Duodenal mucosa (tissue), 2 donors: ENCODE measurements at regions not wholly inside any gene's neighbourhood (a gene's known extent, or its start where the extent isn't known, plus 50 kb on each side); places are given as distances from the start of the nearest gene placed in this dataset.
"Not testable (repeated sequence)": the region's sequence is repeated elsewhere in the genome, so short reads cannot be mapped to it uniquely, and the experiment has no call there.

Experiments
- H3K27ac ChIP-seq: one replicate; pipeline ENCODE4 v1.7.0; 2013; ENCODE audit warnings: low read depth, low read length
- H3K27me3 ChIP-seq, 2 donors: one replicate each; pipeline ENCODE4 v1.7.0; 2013; ENCODE audit warnings: low read length in 2 of 2, control low read depth in 1 of 2; ENCODE audit not compliant: insufficient read depth in 2 of 2, control insufficient read depth in 1 of 2
- H3K36me3 ChIP-seq, 2 donors: one replicate each; pipeline ENCODE4 v1.7.0; 2013; ENCODE audit warnings: low read length in 2 of 2, control low read depth in 1 of 2; ENCODE audit not compliant: insufficient read depth in 2 of 2, control insufficient read depth in 1 of 2
- H3K4me1 ChIP-seq, 2 donors: one replicate each; pipeline ENCODE4 v1.7.0; 2013; ENCODE audit warnings: low read length in 2 of 2, control low read depth in 1 of 2; ENCODE audit not compliant: insufficient read depth in 2 of 2, control insufficient read depth in 1 of 2
- H3K4me3 ChIP-seq, 2 donors: one replicate each; pipeline ENCODE4 v1.7.0; 2013; ENCODE audit warnings: low read length in 2 of 2, low read depth in 1 of 2
- H3K9ac ChIP-seq, 2 donors: one replicate each; pipeline ENCODE4 v1.7.0; 2013; ENCODE audit warnings: low read length in 2 of 2, low read depth in 1 of 2
- H3K9me3 ChIP-seq, 2 donors: one replicate each; pipeline ENCODE4 v1.7.0; 2013; ENCODE audit warnings: low read length in 2 of 2, control low read depth in 1 of 2; ENCODE audit not compliant: control insufficient read depth in 1 of 2

GRCh38 chrX:13955975-13956374 lies 73.7 kb downstream of the GEMIN8 start:
- H3K9ac ChIP-seq = no peak overlapping the region
- no peaks in the 10 kb centered on the region for H3K36me3 ChIP-seq
- no peak overlapping the region for H3K27ac ChIP-seq
- no peaks in the 10 kb centered on the region for H3K27me3 ChIP-seq
- no peaks in the 10 kb centered on the region for H3K9me3 ChIP-seq
- H3K4me1 ChIP-seq = no peaks in the 10 kb centered on the region
- no peak overlapping the region for H3K4me3 ChIP-seq

GRCh38 chrX:13955095-13955647 lies 74.5 kb downstream of the GEMIN8 start:
- Histone ChIP-seq H3K27ac (no peak overlapping the region), H3K4me1 (no peaks in the 10 kb centered on the region), H3K36me3 (no peaks in the 10 kb centered on the region), H3K9me3 (no peaks in the 10 kb centered on the region), H3K9ac (no peak overlapping the region), H3K27me3 (no peaks in the 10 kb centered on the region), H3K4me3 (no peak overlapping the region)

- no peak overlapping the region for H3K27ac ChIP-seq
- H3K4me3 ChIP-seq = no peak overlapping the region
- H3K4me1 ChIP-seq = no peaks in the 10 kb centered on the region
- no peaks in the 10 kb centered on the region for H3K9me3 ChIP-seq
- no peaks in the 10 kb centered on the region for H3K36me3 ChIP-seq
- H3K9ac ChIP-seq = no peak overlapping the region
- no peaks in the 10 kb centered on the region for H3K27me3 ChIP-seq
Measured at GRCh38 chrX:13952581-13952980, 77.1 kb downstream of the GEMIN8 start.

- H3K36me3 ChIP-seq, H3K9me3 ChIP-seq, H3K27me3 ChIP-seq, H3K27ac ChIP-seq, H3K4me3 ChIP-seq, H3K4me1 ChIP-seq, H3K9ac ChIP-seq: not testable (repeated sequence)
Measured at GRCh38 chrX:13946223-13946622, 83.5 kb downstream of the GEMIN8 start.

GRCh38 chrX:13945787-13946186 lies 83.9 kb downstream of the GEMIN8 start:
- not testable (repeated sequence) for H3K4me3 ChIP-seq, H3K4me1 ChIP-seq, H3K9ac ChIP-seq, H3K27ac ChIP-seq, H3K36me3 ChIP-seq, H3K9me3 ChIP-seq, H3K27me3 ChIP-seq

- H3K27me3 ChIP-seq = peaks cover 0 to 8% of the 10 kb centered on the region in 2 donors
- no peaks in the 10 kb centered on the region for H3K36me3 ChIP-seq
- H3K4me1 ChIP-seq = no peaks in the 10 kb centered on the region
- H3K4me3 ChIP-seq = no peak overlapping the region
- no peak overlapping the region for H3K27ac ChIP-seq
- no peaks in the 10 kb centered on the region for H3K9me3 ChIP-seq
- no peak overlapping the region for H3K9ac ChIP-seq
Measured at GRCh38 chrX:13940671-13941070, 89.0 kb downstream of the GEMIN8 start.

GRCh38 chrX:13939741-13940597 lies 89.7 kb downstream of the GEMIN8 start:
- H3K4me3 ChIP-seq = no peak overlapping the region
- no peaks in the 10 kb centered on the region for H3K36me3 ChIP-seq
- H3K27ac ChIP-seq = no peak overlapping the region
- H3K27me3 ChIP-seq = peaks cover 0 to 8% of the 10 kb centered on the region in 2 donors
- no peaks in the 10 kb centered on the region for H3K9me3 ChIP-seq
- H3K9ac ChIP-seq = no peak overlapping the region
- no peaks in the 10 kb centered on the region for H3K4me1 ChIP-seq

GRCh38 chrX:13938829-13939530 lies 90.7 kb downstream of the GEMIN8 start:
- H3K4me3 ChIP-seq = no peak overlapping the region
- H3K9me3 ChIP-seq = no peaks in the 10 kb centered on the region
- H3K4me1 ChIP-seq = no peaks in the 10 kb centered on the region
- no peaks in the 10 kb centered on the region for H3K36me3 ChIP-seq
- H3K27me3 ChIP-seq = peaks cover 0 to 8% of the 10 kb centered on the region in 2 donors
- no peak overlapping the region for H3K27ac ChIP-seq
- no peak overlapping the region for H3K9ac ChIP-seq

- Histone ChIP-seq H3K36me3 (no peaks in the 10 kb centered on the region), H3K27me3 (peaks cover 0 to 8% of the 10 kb centered on the region in 2 donors), H3K9ac (no peak overlapping the region), H3K9me3 (no peaks in the 10 kb centered on the region), H3K4me1 (no peaks in the 10 kb centered on the region), H3K4me3 (peak overlapping the region; percentile 43 to 47), H3K27ac (no peak overlapping the region)
Measured at GRCh38 chrX:13938051-13938828, 91.5 kb downstream of the GEMIN8 start.
